ENCODE measurements at regions not wholly inside any gene's neighbourhood (a gene's known extent, or its start where the extent isn't known, plus 50 kb on each side); places are given as distances from the start of the nearest gene placed in this dataset.

DNA sequence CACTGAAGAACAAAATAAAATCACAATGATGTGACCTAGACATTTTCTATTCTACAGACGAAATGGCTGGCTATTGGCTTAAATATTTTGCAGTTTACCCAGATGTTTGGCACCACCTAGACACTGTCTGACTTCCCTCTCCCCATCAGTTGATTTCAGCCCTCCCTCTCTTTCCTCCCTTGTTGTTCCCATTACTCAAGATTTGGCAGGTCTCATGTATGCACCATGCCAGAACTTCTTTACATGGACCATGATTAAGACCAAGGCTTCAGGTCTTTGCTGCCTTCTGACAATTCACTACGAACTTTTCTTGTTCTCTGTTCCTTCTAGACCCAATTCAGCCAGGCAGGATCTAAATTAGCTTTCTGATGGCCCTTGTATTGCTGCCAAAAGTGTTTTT is 66.6 kb upstream of the GDNF start:
- no peak for DNase-seq

- no peak for DNase-seq
Observed at GRCh38 chr5:37905230-37905629, 65.4 kb upstream of the GDNF start.

DNA sequence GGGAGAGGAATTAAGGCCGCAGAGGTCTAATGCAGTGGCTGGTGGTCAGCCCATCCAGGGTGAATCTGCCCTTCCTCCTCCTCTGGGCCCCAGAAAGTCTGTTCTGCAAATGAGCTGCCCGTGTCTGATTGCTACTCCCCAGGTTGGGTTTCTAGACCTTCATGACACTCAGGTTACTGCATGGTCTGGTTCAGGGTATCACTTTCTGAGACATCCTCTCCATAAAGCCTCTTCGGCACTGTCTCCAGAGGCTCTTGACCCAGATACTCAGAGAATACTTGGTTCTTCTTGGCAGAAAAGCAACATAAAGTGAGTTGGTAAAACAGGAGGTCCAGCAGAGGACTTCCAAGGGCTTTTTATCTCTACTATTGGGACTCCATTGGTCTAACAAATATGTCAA is 62.5 kb upstream of the GDNF start:
- no peak for DNase-seq

- DNase-seq = no peak
Observed at GRCh38 chr5:37900692-37901091, 60.9 kb upstream of the GDNF start.

- no peak for DNase-seq
Observed at GRCh38 chr5:37899037-37899436, 59.2 kb upstream of the GDNF start.

- DNase-seq = no peak
Observed at GRCh38 chr5:37896159-37896558, 56.3 kb upstream of the GDNF start.

DNA sequence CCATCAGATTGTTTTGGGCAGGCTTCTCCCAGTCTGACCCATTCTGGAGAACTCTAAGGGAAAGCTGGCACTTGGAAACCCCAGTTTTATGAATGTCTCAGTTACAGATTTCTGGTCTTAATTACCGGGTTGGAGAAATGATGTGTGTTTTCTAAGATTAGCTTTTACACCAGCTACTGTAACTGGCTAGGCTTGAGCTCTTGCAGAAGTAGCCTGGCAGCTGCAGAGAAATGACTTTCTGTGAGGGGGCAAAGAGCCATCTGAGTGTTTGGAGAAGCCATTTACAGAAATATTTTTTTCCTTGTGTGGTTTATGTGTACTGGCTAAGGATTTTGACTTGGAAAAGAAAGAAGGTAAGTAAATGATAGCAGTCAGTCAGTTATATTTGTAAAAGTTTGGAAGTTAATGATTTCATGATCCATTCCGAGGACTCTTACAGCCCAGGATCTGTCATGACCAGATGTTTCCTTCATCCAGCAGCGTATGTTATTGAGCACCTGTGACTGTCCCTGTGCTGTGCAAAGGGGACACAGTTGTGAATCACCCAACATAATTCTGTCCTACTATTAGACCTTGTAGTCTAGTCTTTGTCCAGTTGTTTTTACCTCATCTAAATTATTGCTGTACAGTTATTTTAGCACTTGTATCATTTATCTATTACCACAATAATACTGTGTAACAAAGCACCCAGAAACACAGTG is 53.7 kb upstream of the GDNF start:
- no peak for DNase-seq

DNA sequence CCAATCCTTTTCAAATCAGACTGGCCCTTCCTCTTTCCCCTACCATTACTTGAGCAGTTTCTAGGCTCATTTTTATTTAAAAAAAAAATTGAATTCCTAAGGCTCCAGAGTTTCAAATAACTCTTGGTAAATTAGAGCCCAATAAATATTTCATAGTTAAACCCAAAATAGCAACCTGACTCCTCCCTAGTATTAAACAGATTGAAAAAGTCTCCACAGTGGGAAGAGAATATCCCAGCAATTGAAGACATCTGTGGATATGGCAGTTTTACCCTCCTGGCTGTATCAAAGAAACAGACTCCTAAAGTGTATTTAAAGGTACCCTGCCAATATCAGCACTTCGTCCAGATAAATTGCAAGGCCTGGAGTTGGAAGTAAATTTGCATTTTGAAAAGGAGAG is 52.7 kb upstream of the GDNF start:
- DNase-seq = no peak

DNA sequence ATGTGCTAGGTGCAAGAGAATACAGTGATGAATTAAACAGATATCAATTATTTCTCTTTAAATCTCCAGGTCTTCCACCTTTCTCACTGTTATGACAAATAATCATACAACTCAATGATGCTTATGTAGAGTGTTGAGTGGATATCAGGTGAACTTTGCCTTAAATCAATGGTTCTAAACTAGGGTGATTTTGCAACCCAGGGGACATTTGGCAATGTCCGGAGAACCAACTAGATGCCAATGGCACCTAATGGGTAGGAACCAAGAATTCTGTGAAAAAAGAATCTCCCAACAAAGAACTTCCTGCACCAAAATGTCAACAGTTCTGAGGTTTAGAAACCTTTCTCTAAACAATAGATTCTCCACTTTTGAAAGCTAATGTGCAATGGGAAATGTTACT is 52.0 kb upstream of the GDNF start:
- DNase-seq = no peak

GRCh38 chr5:37889612-37890317 is 49.9 kb upstream of the GDNF start:
- DNase-seq = no peak
